GM23338 (cell line): ENCODE measurements at regions not wholly inside any gene's neighbourhood (a gene's known extent, or its start where the extent isn't known, plus 50 kb on each side); places are given as distances from the start of the nearest gene placed in this dataset.

Experiments used
- CREB1 ChIP-seq: fragments of 250-450 bp; sonication (Bioruptor Pico); IDR thresholded peaks from 2 replicates; pipeline ENCODE4 v1.5.0; 2020; ENCODE audit warnings: low read depth, mild to moderate bottlenecking, moderate library complexity
- CTCF ChIP-seq, 2 experiments: fragments of 200-600 bp in 1 of 2; sonication (generic) in 1 of 2; conservative IDR thresholded peaks; 2 replicates each; pipeline versions ENCODE4 v1.5.1 to v1.6.1; 2016 to 2017; ENCODE audit warnings: antibody characterized with exemption in 2 of 2, low read depth in 2 of 2, mild to moderate bottlenecking in 2 of 2, moderate library complexity in 1 of 2
- ETS1 ChIP-seq: IDR thresholded peaks from 2 replicates; pipeline ENCODE4 v1.6.1; 2016; ENCODE audit warnings: antibody characterized with exemption
- EZH2phosphoT487 ChIP-seq: fragments of 200-600 bp; sonication (generic); IDR thresholded peaks from one replicate; pipeline ENCODE4 v1.8.1; 2018; ENCODE audit warnings: antibody characterized with exemption; ENCODE audit not compliant: unreplicated experiment
- NANOG ChIP-seq: IDR thresholded peaks from 2 replicates; pipeline ENCODE4 v1.6.1; 2016; ENCODE audit warnings: antibody characterized with exemption, borderline replicate concordance
- STAT1 ChIP-seq: IDR thresholded peaks from one replicate; pipeline ENCODE4 v1.6.1; 2016; ENCODE audit warnings: antibody characterized with exemption; ENCODE audit not compliant: unreplicated experiment
- ZNF462 ChIP-seq: fragments of 250-450 bp; sonication (Bioruptor Pico); IDR thresholded peaks from 2 replicates; pipeline ENCODE4 v1.5.0; 2020; ENCODE audit warnings: mild to moderate bottlenecking, moderate library complexity

- TF ChIP-seq ZNF462 (CRISPR knock-in tag) (no peak), CTCF (conservative IDR thresholded peaks at IDR 0.05; ENCODE audit: low read depth in 2 of 2) (no peak), EZH2phosphoT487 (no peak), STAT1 (no peak), NANOG (no peak), CREB1 (CRISPR knock-in tag) (no peak), ETS1 (no peak)
These were observed 932.0 kb downstream of the TLE4 start (continued) for GRCh38 chr9:80503671-80504281.
